ENCODE measurements at regions not wholly inside any gene's neighbourhood (a gene's known extent, or its start where the extent isn't known, plus 50 kb on each side); places are given as distances from the start of the nearest gene placed in this dataset.

GRCh38 chr6:154561750-154562149 is 51.3 kb upstream of the CNKSR3 start:
- Mint-ChIP-seq H3K9me3 (no peaks in the 10 kb centered on the region), H3K27me3 (peaks cover 6% of the 10 kb centered on the region), H3K27ac (no peak overlapping the region), H3K4me1 (no peaks in the 10 kb centered on the region), H3K36me3 (no peaks in the 10 kb centered on the region), H3K4me3 (no peak overlapping the region)
- DNase-seq = no peak
- no peak for ATAC-seq (ENCODE audit: low read depth)
- POLR2A ChIA-PET = no interaction called here

GRCh38 chr6:154565331-154565730 is 54.8 kb upstream of the CNKSR3 start:
- peaks cover 7% of the 10 kb centered on the region for H3K27me3 Mint-ChIP-seq
- no peaks in the 10 kb centered on the region for H3K4me1 Mint-ChIP-seq
- POLR2A ChIA-PET = no interaction called here
- H3K9me3 Mint-ChIP-seq = no peaks in the 10 kb centered on the region
- no peak overlapping the region for H3K4me3 Mint-ChIP-seq
- no peak overlapping the region for H3K27ac Mint-ChIP-seq
- no peak for ATAC-seq (ENCODE audit: low read depth)
- DNase-seq = no peak
- no peaks in the 10 kb centered on the region for H3K36me3 Mint-ChIP-seq

GRCh38 chr6:154566866-154567265 is 56.4 kb upstream of the CNKSR3 start:
- DNase-seq (no peak), ATAC-seq (ENCODE audit: low read depth) (no peak)
- H3K36me3 Mint-ChIP-seq = no peaks in the 10 kb centered on the region
- H3K4me1 Mint-ChIP-seq = no peaks in the 10 kb centered on the region
- POLR2A ChIA-PET = no interaction called here
- no peak overlapping the region for H3K4me3 Mint-ChIP-seq
- no peak overlapping the region for H3K27ac Mint-ChIP-seq
- no peaks in the 10 kb centered on the region for H3K9me3 Mint-ChIP-seq
- peaks cover 5% of the 10 kb centered on the region for H3K27me3 Mint-ChIP-seq

GRCh38 chr6:154567695-154568220 is 57.3 kb upstream of the CNKSR3 start:
- POLR2A ChIA-PET = no interaction called here
- Mint-ChIP-seq H3K36me3 (no peaks in the 10 kb centered on the region), H3K4me1 (no peaks in the 10 kb centered on the region), H3K9me3 (no peaks in the 10 kb centered on the region), H3K27ac (no peak overlapping the region), H3K27me3 (peaks cover 14% of the 10 kb centered on the region), H3K4me3 (no peak overlapping the region)
- ATAC-seq (ENCODE audit: low read depth) (no peak), DNase-seq (no peak)

DNA sequence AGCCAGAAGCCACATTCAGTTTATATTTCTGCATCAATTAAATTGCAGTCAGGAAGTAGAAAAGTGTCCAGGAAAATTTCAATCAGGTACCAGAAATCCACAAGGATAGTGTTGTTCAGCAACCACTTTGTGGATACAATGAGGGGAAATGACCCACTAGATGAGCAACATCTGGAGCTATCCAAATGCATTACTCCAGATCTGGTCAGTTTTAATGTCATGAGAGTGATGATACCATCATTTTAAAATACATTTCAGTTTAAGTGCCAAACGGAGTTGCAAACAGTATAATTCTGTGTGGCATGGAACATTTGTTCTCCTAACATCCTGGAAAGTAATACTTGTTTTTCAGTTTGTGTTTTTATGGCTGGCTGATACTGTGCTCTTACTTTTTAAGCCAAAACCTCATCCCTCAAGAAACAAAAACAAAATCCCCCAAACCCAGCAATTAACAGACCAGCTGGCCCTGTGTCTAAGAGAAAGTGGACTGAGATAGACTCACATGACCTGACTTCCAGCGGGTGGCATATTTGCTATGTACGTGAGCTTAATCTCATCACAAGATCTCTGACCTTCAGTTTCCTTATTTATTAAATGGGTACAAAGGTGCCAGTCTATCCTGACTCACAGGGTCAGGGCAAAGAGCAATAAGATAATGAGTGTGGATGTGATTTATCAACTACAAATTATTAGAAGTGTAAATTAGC is 58.8 kb upstream of the CNKSR3 start:
- DNase-seq = no peak
- Mint-ChIP-seq H3K27ac (no peak overlapping the region), H3K36me3 (no peaks in the 10 kb centered on the region), H3K4me1 (no peaks in the 10 kb centered on the region), H3K9me3 (no peaks in the 10 kb centered on the region), H3K27me3 (peaks cover 14% of the 10 kb centered on the region), H3K4me3 (no peak overlapping the region)
- ATAC-seq (ENCODE audit: low read depth) = no peak
- POLR2A ChIA-PET = no interaction called here

DNA sequence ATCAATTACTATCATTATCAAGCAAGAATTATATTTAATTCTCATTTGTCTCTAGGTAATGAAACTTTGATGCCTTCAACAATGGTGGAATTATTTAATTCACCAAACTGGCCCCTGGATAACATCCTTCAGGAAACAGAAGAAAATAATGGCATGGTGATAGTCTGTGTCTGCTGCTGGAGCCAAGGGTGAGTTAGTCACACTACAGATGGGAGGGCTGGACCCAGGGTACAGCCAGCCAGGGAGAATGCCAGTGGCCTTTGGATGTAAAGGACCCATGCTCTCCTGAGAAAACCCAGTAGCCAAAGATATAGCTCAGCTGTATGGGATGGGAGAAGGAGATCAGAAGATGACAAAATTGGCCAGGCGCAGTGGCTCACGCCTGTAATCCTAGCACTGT is 60.0 kb upstream of the CNKSR3 start:
- Mint-ChIP-seq H3K9me3 (no peaks in the 10 kb centered on the region), H3K36me3 (no peaks in the 10 kb centered on the region), H3K4me1 (no peaks in the 10 kb centered on the region), H3K27ac (no peak overlapping the region), H3K4me3 (no peak overlapping the region), H3K27me3 (peaks cover 14% of the 10 kb centered on the region)
- POLR2A ChIA-PET = no interaction called here
- DNase-seq = no peak
- ATAC-seq (ENCODE audit: low read depth) = no peak

GRCh38 chr6:154572556-154572955 is 62.1 kb upstream of the CNKSR3 start:
- Mint-ChIP-seq H3K27me3 (peaks cover 14% of the 10 kb centered on the region), H3K27ac (no peak overlapping the region), H3K9me3 (peaks cover 2% of the 10 kb centered on the region), H3K4me3 (no peak overlapping the region), H3K36me3 (no peaks in the 10 kb centered on the region), H3K4me1 (no peaks in the 10 kb centered on the region)
- POLR2A ChIA-PET = no interaction called here
- no peak for ATAC-seq (ENCODE audit: low read depth)
- DNase-seq = no peak

- no peaks in the 10 kb centered on the region for H3K27me3 Mint-ChIP-seq
- H3K4me1 Mint-ChIP-seq = no peaks in the 10 kb centered on the region
- no peaks in the 10 kb centered on the region for H3K36me3 Mint-ChIP-seq
- ATAC-seq (ENCODE audit: low read depth) = no peak
- DNase-seq = no peak
- H3K4me3 Mint-ChIP-seq = no peak overlapping the region
- H3K27ac Mint-ChIP-seq = no peak overlapping the region
- POLR2A ChIA-PET = no interaction called here
- peaks cover 3% of the 10 kb centered on the region for H3K9me3 Mint-ChIP-seq
These were observed 67.6 kb upstream of the CNKSR3 start for GRCh38 chr6:154578004-154578559.

DNA sequence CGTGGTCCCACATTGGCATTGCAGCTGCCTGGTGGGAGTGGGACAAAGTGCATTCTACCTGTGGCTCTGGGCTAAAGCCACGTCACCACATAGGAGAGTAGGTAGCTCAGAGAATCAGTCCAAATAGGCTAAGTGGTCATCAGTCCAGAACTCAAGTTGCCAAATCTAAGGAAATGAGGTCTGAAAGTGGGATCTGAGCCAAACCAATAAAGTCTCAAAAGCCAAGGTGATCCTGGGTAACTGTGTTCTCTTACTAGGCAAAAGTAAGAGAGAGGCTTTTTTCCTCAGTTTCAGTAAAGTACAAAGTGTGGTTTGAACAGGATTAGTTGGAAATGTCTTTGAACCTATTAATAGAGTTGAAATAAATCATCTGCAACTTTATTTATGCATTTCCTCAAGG is 68.6 kb upstream of the CNKSR3 start:
- H3K36me3 Mint-ChIP-seq = no peaks in the 10 kb centered on the region
- no peak overlapping the region for H3K4me3 Mint-ChIP-seq
- DNase-seq = no peak
- no peak overlapping the region for H3K27ac Mint-ChIP-seq
- no peak for ATAC-seq (ENCODE audit: low read depth)
- no peaks in the 10 kb centered on the region for H3K4me1 Mint-ChIP-seq
- POLR2A ChIA-PET = no interaction called here
- H3K9me3 Mint-ChIP-seq = peaks cover 3% of the 10 kb centered on the region
- no peaks in the 10 kb centered on the region for H3K27me3 Mint-ChIP-seq

DNA sequence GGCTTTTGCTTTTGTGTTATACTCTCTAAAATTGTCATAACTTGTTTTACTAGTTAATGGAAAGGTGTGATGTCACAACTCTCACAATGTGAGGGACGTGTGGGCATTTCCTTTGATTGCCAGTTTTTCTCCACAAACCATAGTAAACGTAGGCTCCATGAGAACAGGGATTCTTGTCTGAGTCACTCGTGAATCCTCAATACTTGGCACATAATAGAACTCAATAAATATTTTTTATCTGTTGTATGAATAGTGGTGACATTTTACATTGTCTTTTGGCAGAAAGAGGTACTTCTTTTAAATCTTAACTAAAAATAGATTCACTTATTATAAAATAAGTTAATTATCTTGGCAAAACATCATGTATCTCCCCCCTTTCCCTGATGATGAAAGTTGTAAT is 69.0 kb upstream of the CNKSR3 start:
- ATAC-seq (ENCODE audit: low read depth) (no peak), DNase-seq (no peak)
- POLR2A ChIA-PET = no interaction called here
- Mint-ChIP-seq H3K9me3 (peaks cover 3% of the 10 kb centered on the region), H3K4me1 (no peaks in the 10 kb centered on the region), H3K36me3 (no peaks in the 10 kb centered on the region), H3K27ac (no peak overlapping the region), H3K27me3 (no peaks in the 10 kb centered on the region), H3K4me3 (no peak overlapping the region)

DNA sequence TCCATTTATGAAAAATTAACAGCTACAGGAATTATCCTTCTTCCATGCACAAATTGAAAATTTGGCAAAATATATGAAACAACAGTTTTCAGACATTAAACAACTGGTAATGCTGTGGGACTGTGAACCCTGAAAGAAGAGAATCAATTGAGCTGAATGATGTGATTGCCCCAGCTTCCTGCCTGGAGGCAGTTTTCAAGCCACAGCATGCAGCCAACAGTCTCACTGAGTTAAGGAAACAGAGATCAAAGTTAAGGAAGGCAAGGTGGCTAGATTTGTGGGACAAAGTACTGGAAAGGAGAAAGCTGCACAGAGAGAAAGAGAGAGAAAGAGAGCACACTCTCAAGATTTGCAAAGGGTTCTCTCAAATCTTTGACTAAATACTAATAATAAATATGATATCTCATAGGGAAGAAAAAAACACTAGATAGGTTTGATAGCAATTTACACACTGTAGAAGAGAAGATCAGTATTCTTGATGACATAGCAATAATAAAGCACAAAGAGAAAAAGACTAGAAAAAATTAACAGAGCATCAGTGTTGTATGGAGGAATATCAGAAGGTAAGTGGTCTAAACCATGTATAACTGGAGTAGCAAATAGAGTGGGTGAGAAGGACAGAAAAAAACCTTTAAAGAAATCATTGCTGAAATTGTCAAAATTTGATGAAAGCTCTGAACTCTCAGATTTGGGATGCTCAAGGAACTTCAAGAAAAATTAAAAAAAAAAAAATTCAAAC is 70.1 kb upstream of the CNKSR3 start:
- no peaks in the 10 kb centered on the region for H3K4me1 Mint-ChIP-seq
- no peak overlapping the region for H3K4me3 Mint-ChIP-seq
- H3K9me3 Mint-ChIP-seq = peaks cover 3% of the 10 kb centered on the region
- no peaks in the 10 kb centered on the region for H3K36me3 Mint-ChIP-seq
- peaks cover 2% of the 10 kb centered on the region for H3K27me3 Mint-ChIP-seq
- DNase-seq (no peak), ATAC-seq (ENCODE audit: low read depth) (no peak)
- POLR2A ChIA-PET = no interaction called here
- H3K27ac Mint-ChIP-seq = no peak overlapping the region

- no peaks in the 10 kb centered on the region for H3K36me3 Mint-ChIP-seq
These were observed 72.2 kb upstream of the CNKSR3 start for GRCh38 chr6:154582696-154583095.

DNA sequence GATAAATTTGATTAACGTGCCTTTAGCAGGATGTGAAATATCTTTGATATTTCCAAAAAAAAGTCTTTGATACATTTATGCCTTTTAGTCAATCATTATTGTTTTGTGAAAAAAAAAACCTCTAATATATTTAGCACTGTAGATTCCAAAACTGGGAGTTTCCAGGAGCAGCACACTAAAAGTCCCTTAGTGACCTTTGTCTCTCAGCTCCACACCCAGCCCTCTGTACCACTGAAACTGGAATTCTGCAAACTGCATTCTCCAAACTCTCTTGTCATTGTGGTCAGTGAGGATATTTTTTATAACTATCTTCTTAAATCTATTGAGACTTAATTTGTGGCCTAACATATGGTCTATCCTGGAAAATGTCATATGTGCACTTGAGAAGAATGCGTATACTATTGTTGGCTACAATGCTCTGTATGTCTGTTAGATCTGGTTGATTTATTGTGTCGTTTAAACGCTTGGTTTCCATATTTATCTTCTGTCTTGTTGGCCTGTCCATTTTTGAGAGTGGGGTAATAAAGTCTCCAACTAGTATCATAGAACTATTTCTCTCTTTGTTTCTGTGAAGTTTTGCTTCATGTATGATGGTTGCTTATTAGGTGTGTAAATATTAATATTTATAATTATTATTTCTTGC is 73.2 kb upstream of the CNKSR3 start:
- Mint-ChIP-seq H3K4me1 (no peaks in the 10 kb centered on the region), H3K27ac (no peak overlapping the region), H3K36me3 (no peaks in the 10 kb centered on the region), H3K9me3 (peaks cover 1% of the 10 kb centered on the region), H3K4me3 (no peak overlapping the region), H3K27me3 (peaks cover 5% of the 10 kb centered on the region)
- ATAC-seq (ENCODE audit: low read depth) (no peak), DNase-seq (no peak)
- POLR2A ChIA-PET = no interaction called here

More at GRCh38 chr6:154582696-154583095, 72.2 kb upstream of the CNKSR3 start:
- ATAC-seq (ENCODE audit: low read depth) (no peak), DNase-seq (no peak)
- H3K27me3 Mint-ChIP-seq = peaks cover 3% of the 10 kb centered on the region
- H3K9me3 Mint-ChIP-seq = peaks cover 1% of the 10 kb centered on the region
- H3K4me3 Mint-ChIP-seq = no peak overlapping the region
- POLR2A ChIA-PET = no interaction called here
- no peaks in the 10 kb centered on the region for H3K4me1 Mint-ChIP-seq
- no peak overlapping the region for H3K27ac Mint-ChIP-seq

GRCh38 chr6:154590756-154591155 is 80.3 kb upstream of the CNKSR3 start:
- Mint-ChIP-seq H3K36me3 (no peaks in the 10 kb centered on the region), H3K27me3 (peaks cover 14% of the 10 kb centered on the region), H3K4me1 (no peaks in the 10 kb centered on the region), H3K4me3 (no peak overlapping the region), H3K27ac (no peak overlapping the region), H3K9me3 (no peaks in the 10 kb centered on the region)
- ATAC-seq (ENCODE audit: low read depth) (no peak), DNase-seq (no peak)
- POLR2A ChIA-PET = no interaction called here
